HepG2 (cell line): ENCODE measurements at regions not wholly inside any gene's neighbourhood (a gene's known extent, or its start where the extent isn't known, plus 50 kb on each side); places are given as distances from the start of the nearest gene placed in this dataset.

Experiments
- ATAC-seq: fragments of 200-7000 bp; cut with Tn5 transposase; 3 replicates; pipeline ENCODE4 v1.9.1; 2020; ENCODE audit warnings: mild to moderate bottlenecking, moderate library complexity
- BruUV-seq: library from RNA; stranded (reverse); fragments of 400-500 nt; replicated peaks from 2 replicates; lab custom pipeline; 2021; lab: Mats Ljungman, UMichigan
- CTCF ChIA-PET: fragments of 300-600 bp; formaldehyde crosslinking; extraction: SDS; loops from one replicate; lab custom pipeline; 2021; ENCODE audit warnings: low total read pairs, inconsistent platforms, low intra/inter-chr PET ratio; lab: Yijun Ruan, JAX
- POLR2A ChIA-PET: fragments of 350-600 bp; sonication (Branson Sonifier 250); formaldehyde crosslinking; loops from one replicate; lab custom pipeline; 2020; ENCODE audit warnings: antibody characterized with exemption, inconsistent platforms; lab: Yijun Ruan, JAX
- DNase-seq: peaks from one replicate; pipeline ENCODE4 v3.0.0-alpha.2; 2015; ENCODE audit warnings: low spot score
- FAIRE-seq: peaks from 3 replicates; lab custom pipeline; 2011; peaks lifted over from hg19 to GRCh38; lab: Jason Lieb, UNC
- H2AFZ ChIP-seq: one replicate; pipeline ENCODE4 v1.6.1; 2011; ENCODE audit warnings: low read length, inconsistent platforms
- H3K27ac ChIP-seq: fragments of 300-600 bp; 3 replicates; pipeline ENCODE4 v1.8.0; 2011; ENCODE audit warnings: mixed run types, mild to moderate bottlenecking, mixed read lengths, low read length, inconsistent platforms; ENCODE audit not compliant: insufficient read depth; ENCODE audit errors: extremely low read length
- H3K27me3 ChIP-seq, 2 experiments: fragments of 200-600 bp in 1 of 2; 2 replicates in 1 of 2; 3 replicates in 1 of 2; pipeline versions ENCODE4 v1.6.0 to v1.8.0; 2011; ENCODE audit warnings: low read length in 2 of 2, mild to moderate bottlenecking in 2 of 2, moderate library complexity in 2 of 2, inconsistent platforms in 1 of 2; ENCODE audit not compliant: insufficient read depth in 2 of 2, control insufficient read depth in 1 of 2
- H3K36me3 ChIP-seq, 2 experiments: fragments of 200-600 bp in 1 of 2; replicated peaks in 1 of 2; 2 replicates in 1 of 2; 3 replicates in 1 of 2; pipeline versions ENCODE4 v1.5.1 to v1.8.0; 2011; ENCODE audit warnings: low read length in 2 of 2, inconsistent platforms in 1 of 2; ENCODE audit not compliant: insufficient read depth in 2 of 2, control insufficient read depth in 1 of 2
- H3K4me1 ChIP-seq: 2 replicates; pipeline ENCODE4 v1.5.1; 2012; ENCODE audit warnings: low read length, inconsistent platforms; ENCODE audit not compliant: insufficient read depth
- H3K4me2 ChIP-seq: 2 replicates; pipeline ENCODE4 v1.6.0; 2011; ENCODE audit warnings: low read depth, low read length, inconsistent platforms
- H3K4me3 ChIP-seq, 3 experiments: fragments of 200-600 bp in 1 of 3; sonication (generic), shearing (Covaris generic) in 1 of 3; replicated peaks in 1 of 3; 2 replicates each; pipeline ENCODE4 v1.5.1; 2011 to 2016; ENCODE audit warnings: low read length in 3 of 3, inconsistent platforms in 2 of 3, low read depth in 2 of 3, mild to moderate bottlenecking in 2 of 3, control low read depth in 1 of 3, mixed read lengths in 1 of 3; ENCODE audit not compliant: insufficient read depth in 1 of 3
- H3K79me2 ChIP-seq: one replicate; pipeline ENCODE4 v1.6.1; 2011; ENCODE audit warnings: low read length, inconsistent platforms; ENCODE audit not compliant: insufficient read depth
- H3K9ac ChIP-seq: 2 replicates; pipeline ENCODE4 v1.6.0; 2011; ENCODE audit warnings: mild to moderate bottlenecking, low read depth, low read length, inconsistent platforms; ENCODE audit not compliant: insufficient read depth
- H3K9me3 ChIP-seq: 2 replicates; pipeline ENCODE4 v1.5.1; 2012; ENCODE audit warnings: mild to moderate bottlenecking, low read length
- H4K20me1 ChIP-seq: 2 replicates; pipeline ENCODE4 v1.6.0; 2011; ENCODE audit warnings: inconsistent platforms, mild to moderate bottlenecking, low read length, moderate library complexity; ENCODE audit not compliant: insufficient read depth
- ATF6 ChIP-seq: sonication (generic); formaldehyde crosslinking; conservative IDR thresholded peaks from 2 replicates; pipeline ENCODE4 v1.4.0; 2020; ENCODE audit warnings: missing genetic modification reagents
- DMAP1 ChIP-seq: IDR thresholded peaks from 2 replicates; pipeline ENCODE4 v1.6.1; 2016
- IRX3 ChIP-seq: sonication (generic); formaldehyde crosslinking; IDR thresholded peaks from 2 replicates; pipeline ENCODE4 v1.8.1; 2023; ENCODE audit warnings: mild to moderate bottlenecking, low read depth, missing genetic modification reagents, borderline replicate concordance
- NFE2L2 ChIP-seq: fragments of 150-350 bp; IDR thresholded peaks from 2 replicates; pipeline ENCODE4 v1.6.1; 2014; ENCODE audit warnings: low read length
- PAF1 ChIP-seq: IDR thresholded peaks from 2 replicates; pipeline ENCODE4 v1.6.1; 2016; ENCODE audit warnings: missing genetic modification reagents, missing compliant biosample characterization
- RNF219 ChIP-seq: sonication (generic); formaldehyde crosslinking; IDR thresholded peaks from 2 replicates; pipeline ENCODE4 v1.5.0; 2020; ENCODE audit warnings: mild to moderate bottlenecking, missing genetic modification reagents
- TERF1 ChIP-seq: sonication (generic); formaldehyde crosslinking; IDR thresholded peaks from 2 replicates; pipeline ENCODE4 v1.8.0; 2022; ENCODE audit warnings: mild to moderate bottlenecking, missing genetic modification reagents, moderate library complexity
- ZMYM2 ChIP-seq: sonication (generic); formaldehyde crosslinking; IDR thresholded peaks from 2 replicates; pipeline ENCODE4 v1.8.0; 2022; ENCODE audit warnings: mild to moderate bottlenecking, missing genetic modification reagents
- ZNF331 ChIP-seq: sonication (generic); formaldehyde crosslinking; IDR thresholded peaks from 2 replicates; pipeline ENCODE4 v1.4.0; 2020; ENCODE audit warnings: missing genetic modification reagents
- WGBS: methylation state at CpG from one replicate; pipeline ENCODE4 v1.1.6; 2017; ENCODE audit warnings: low lambda C conversion rate; 5-methylcytosine and 5-hydroxymethylcytosine counted together
- in situ Hi-C: cut with HindIII; loops from 2 replicates; pipeline ENCODE4 v1.10.0; 2017; ENCODE audit warnings: low pct_unique_long_range_greater_than_20kb; ENCODE audit not compliant: extremely low pct_ligation_motif_present
- intact Hi-C: fragments of 100-400 bp; cut with micrococcal nuclease; formaldehyde crosslinking; loops from one replicate; pipeline ENCODE4 v1.10.0; 2022; ENCODE audit not compliant: unreplicated experiment

GRCh38 chr3:4151859-4152258 is 151.3 kb upstream of the SETMAR start:
- Histone ChIP-seq H3K27ac (no peak overlapping the region), H2AFZ (no peak overlapping the region), H3K9me3 (no peaks in the 10 kb centered on the region), H3K4me3 (no peak overlapping the region), H3K79me2 (no peaks in the 10 kb centered on the region), H3K4me2 (no peak overlapping the region), H3K36me3 (no peaks in the 10 kb centered on the region), H3K9ac (no peak overlapping the region), H3K27me3 (no peaks in the 10 kb centered on the region), H3K4me1 (no peaks in the 10 kb centered on the region), H4K20me1 (no peaks in the 10 kb centered on the region)
- no peak for FAIRE-seq
- POLR2A ChIA-PET, result no interaction called here
- CTCF ChIA-PET, result no interaction called here
- ATAC-seq, result no peak
- BruUV-seq, result no TSS peak
- in situ Hi-C loops, result no loop called here
- TF ChIP-seq TERF1 (CRISPR knock-in tag) (no peak), NFE2L2 (no peak), ATF6 (CRISPR knock-in tag) (no peak), PAF1 (CRISPR knock-in tag) (no peak), IRX3 (CRISPR knock-in tag) (no peak), DMAP1 (CRISPR knock-in tag) (no peak), ZNF331 (CRISPR knock-in tag) (no peak), RNF219 (CRISPR knock-in tag) (no peak), ZMYM2 (no peak)
- no peak for DNase-seq
- 49% methylated on average over 1 of the region's 1 CpG for WGBS
- intact Hi-C loops, result no loop called here
